Subcutaneous abdominal adipose tissue (tissue), 5 donors: ENCODE measurements at regions not wholly inside any gene's neighbourhood (a gene's known extent, or its start where the extent isn't known, plus 50 kb on each side); places are given as distances from the start of the nearest gene placed in this dataset.
A peak's percentile ranks its signal among the peaks of the same experiment; 100 is the strongest.

Experiments
- H3K27ac ChIP-seq: one replicate; pipeline ENCODE4 v1.7.0; 2013; ENCODE audit warnings: low read depth, mild to moderate bottlenecking, inconsistent platforms, low read length, moderate library complexity
- H3K27me3 ChIP-seq, 5 donors: one replicate each; pipeline ENCODE4 v1.7.0; 2013; ENCODE audit warnings: low read length in 5 of 5, inconsistent platforms in 1 of 5; ENCODE audit not compliant: control insufficient read depth in 5 of 5, insufficient read depth in 4 of 5
- H3K36me3 ChIP-seq, 5 donors: one replicate each; pipeline ENCODE4 v1.7.0; 2013; ENCODE audit warnings: low read length in 5 of 5; ENCODE audit not compliant: control insufficient read depth in 5 of 5, insufficient read depth in 5 of 5
- H3K4me1 ChIP-seq, 5 donors: one replicate each; pipeline ENCODE4 v1.7.0; 2013; ENCODE audit warnings: low read length in 5 of 5, mild to moderate bottlenecking in 3 of 5, moderate library complexity in 1 of 5; ENCODE audit not compliant: control insufficient read depth in 5 of 5, insufficient read depth in 5 of 5
- H3K4me3 ChIP-seq, 5 donors: one replicate each; pipeline ENCODE4 v1.7.0; 2013; ENCODE audit warnings: low read length in 5 of 5, low read depth in 1 of 5
- H3K9ac ChIP-seq, 5 donors: one replicate each; pipeline ENCODE4 v1.7.0; 2013; ENCODE audit warnings: low read length in 5 of 5, mild to moderate bottlenecking in 4 of 5, moderate library complexity in 3 of 5
- H3K9me3 ChIP-seq, 5 donors: one replicate each; pipeline ENCODE4 v1.7.0; 2013; ENCODE audit warnings: low read length in 5 of 5; ENCODE audit not compliant: control insufficient read depth in 5 of 5
- donor health status: healthy.
- donor health status: healthy.
- donor health status: healthy.
- donor health status: healthy.
- donor health status: healthy.

DNA sequence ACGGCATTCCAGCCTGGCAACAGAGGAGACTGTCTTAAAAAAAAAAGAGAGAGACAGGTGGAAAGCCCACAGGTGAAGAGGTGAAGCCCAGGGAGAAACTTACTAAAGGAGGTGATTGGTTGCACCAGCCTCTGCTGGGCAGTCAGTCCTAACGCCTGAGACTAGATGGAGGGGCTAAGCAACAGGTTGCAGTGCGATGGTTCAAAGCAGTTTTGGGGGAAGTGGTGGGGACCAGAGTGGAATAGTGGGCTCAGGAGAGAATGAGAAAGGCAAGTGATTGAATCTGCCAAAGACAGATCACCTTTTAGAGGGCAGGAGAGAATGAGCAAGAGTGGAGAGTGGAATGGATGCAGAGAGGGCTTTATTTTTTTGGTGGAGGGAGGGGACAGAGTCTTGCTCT, 100.0 kb upstream of the KCTD7 start:
- no peaks in the 10 kb centered on the region for H3K27me3 ChIP-seq

DNA sequence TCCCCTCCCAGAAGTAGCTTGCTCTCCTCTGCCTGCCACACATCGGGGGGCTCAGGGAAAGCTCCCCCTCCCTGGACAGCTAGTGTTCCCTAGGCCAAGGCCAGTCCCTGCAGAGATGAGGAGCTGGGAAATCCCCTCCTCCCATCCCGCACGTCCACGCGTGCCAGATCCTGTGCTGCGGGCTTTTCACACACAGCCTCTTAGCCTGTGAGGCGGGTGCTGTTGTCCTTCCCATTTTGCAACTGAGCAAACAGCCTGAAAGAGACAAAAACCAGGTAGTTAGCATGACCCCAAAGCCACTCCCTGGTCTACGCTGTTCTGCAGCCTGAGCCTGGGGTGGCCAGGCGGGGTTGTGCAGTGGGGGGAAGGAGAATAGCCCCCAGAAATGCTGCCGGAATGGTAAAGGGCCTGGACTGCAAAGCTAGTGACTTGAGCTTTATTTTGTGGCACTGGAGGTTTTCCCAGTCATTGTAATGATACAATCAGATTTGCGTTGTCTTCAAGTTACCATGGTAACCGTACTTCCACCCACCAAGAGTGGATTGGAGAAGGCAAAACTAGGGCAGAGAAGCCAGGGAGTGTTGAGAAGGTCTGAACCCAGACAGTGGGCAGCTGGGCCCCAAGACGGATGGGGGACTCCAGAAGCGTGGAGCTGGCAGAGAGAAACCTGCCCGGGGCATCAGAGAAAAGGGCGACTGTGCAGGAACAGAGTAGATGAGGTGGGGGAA, 98.6 kb upstream of the KCTD7 start:
- Histone ChIP-seq H3K27ac (no peak overlapping the region), H3K9me3 (no peaks in the 10 kb centered on the region), H3K4me3 (no peak overlapping the region), H3K9ac (no peak overlapping the region), H3K27me3 (no peaks in the 10 kb centered on the region), H3K4me1 (peaks cover 0 to 12% (median 6%) of the 10 kb centered on the region in 5 donors), H3K36me3 (peaks cover 0 to 31% (median 18%) of the 10 kb centered on the region in 5 donors)

More for the DNA sequence above, 100.0 kb upstream of the KCTD7 start:
- H3K4me1 ChIP-seq: peaks cover 0 to under 1% (median 0%) of the 10 kb centered on the region in 5 donors
- peaks cover 0 to 31% (median 21%) of the 10 kb centered on the region in 5 donors for H3K36me3 ChIP-seq
- no peak overlapping the region for H3K9ac ChIP-seq
- H3K27ac ChIP-seq: no peak overlapping the region
- H3K4me3 ChIP-seq: no peak overlapping the region
- no peaks in the 10 kb centered on the region for H3K9me3 ChIP-seq

DNA sequence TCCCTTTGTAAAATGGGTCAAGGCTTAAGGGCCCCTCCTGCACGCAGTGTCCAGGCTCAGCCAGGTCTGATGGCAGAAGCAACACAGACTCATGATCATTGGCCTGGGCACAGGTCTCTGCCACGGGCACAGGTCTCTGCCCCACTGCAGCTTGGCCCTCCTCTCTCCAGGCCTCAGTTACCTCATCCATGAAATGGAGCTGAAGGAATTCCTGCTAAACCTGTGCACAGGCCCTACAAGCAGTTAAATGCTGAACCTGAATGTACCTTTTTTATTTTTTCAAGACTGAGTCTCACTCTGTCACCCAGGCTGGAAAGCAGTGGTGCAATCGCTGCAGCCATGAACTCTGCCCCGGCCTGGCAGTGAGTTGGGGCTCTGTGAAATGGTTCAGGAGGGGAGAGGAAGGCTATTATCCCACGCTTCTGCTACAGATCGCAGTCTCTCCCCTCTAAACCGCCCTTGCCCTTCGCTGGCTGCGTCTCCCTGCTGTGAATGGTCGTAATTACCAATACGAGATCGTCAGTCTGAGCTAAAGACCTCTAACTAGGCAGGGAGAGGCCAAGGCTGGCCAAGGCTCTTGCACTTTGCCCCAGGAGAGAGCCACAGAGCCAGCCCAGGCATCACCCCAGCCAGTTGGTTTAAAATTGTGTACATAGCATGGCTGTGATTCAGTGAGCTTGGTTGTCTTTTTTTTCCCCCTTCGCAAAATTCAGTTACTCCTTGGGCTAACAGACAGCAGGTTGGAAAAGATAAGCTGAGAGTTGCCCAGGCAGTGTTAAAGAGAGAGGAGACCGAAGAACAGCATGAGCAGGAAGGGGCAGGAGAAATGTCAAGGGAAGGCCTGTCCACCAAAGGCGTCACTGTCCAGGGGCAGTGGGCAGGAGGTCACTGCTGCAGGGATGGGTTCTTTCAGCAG, 93.0 kb upstream of the KCTD7 start:
- peak overlapping the region; percentile 73 for H3K27ac ChIP-seq
- no peaks in the 10 kb centered on the region for H3K27me3 ChIP-seq
- H3K9me3 ChIP-seq: no peaks in the 10 kb centered on the region

DNA sequence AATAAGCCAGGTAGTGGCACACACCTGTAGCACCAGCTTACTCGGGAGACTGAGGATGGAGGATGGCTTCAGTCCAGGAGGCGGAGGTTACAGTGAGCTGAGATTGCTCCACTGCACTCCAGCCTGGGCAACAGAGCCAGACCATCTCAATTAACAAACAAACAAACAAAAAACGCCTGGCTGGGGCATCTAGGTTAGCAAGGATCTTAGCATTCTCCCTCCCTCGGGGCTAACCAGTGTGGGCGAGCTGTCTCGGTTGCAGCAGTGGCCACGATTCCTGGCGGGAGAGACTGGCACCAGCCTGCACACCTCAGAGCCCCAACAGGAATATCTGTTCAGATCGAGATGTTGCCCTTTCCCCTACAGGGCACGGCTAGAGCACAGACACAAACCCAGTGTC, 91.3 kb upstream of the KCTD7 start:
- H3K4me1 ChIP-seq: peaks cover 2 to 46% (median 35%) of the 10 kb centered on the region in 5 donors
- H3K4me3 ChIP-seq: no peak overlapping the region
- H3K9me3 ChIP-seq: no peaks in the 10 kb centered on the region
- H3K27me3 ChIP-seq: no peaks in the 10 kb centered on the region
- peaks cover 0 to 20% (median 9%) of the 10 kb centered on the region in 5 donors for H3K36me3 ChIP-seq
- H3K27ac ChIP-seq: peak overlapping the region; percentile 73
- no peak overlapping the region for H3K9ac ChIP-seq

More for the DNA sequence above, 93.0 kb upstream of the KCTD7 start:
- H3K9ac ChIP-seq: peak overlapping the region in 1 of 5 donors; percentile 61
- peak overlapping the region in 1 of 5 donors; percentile 2 for H3K4me3 ChIP-seq
- H3K36me3 ChIP-seq: peaks cover 0 to 18% (median 4%) of the 10 kb centered on the region in 5 donors
- peaks cover 2 to 46% (median 35%) of the 10 kb centered on the region in 5 donors for H3K4me1 ChIP-seq

DNA sequence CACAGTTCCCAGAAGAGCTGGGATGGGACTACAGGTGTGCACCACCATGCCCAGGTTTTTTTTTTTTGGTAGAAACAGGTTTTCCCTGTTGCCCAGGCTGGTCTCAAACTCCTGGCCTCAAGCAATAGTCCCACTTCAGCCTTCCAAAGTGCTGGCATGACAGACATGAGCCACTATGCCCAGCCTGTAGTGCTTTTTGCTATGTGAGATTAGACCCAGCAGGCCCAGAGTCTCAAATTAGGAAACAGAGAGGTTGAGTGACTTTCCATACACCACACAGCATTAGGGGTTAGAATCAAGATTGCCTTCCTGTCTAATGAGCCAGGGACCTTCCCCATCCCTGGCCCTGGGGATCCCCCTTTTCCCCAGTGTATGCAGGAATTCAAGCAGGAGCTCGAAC, 90.8 kb upstream of the KCTD7 start:
- Histone ChIP-seq H3K9me3 (no peaks in the 10 kb centered on the region), H3K36me3 (peaks cover 0 to 21% (median 13%) of the 10 kb centered on the region in 5 donors), H3K27me3 (no peaks in the 10 kb centered on the region), H3K4me3 (no peak overlapping the region), H3K4me1 (peaks cover 2 to 46% (median 35%) of the 10 kb centered on the region in 5 donors), H3K27ac (peak overlapping the region; percentile 73), H3K9ac (no peak overlapping the region)

DNA sequence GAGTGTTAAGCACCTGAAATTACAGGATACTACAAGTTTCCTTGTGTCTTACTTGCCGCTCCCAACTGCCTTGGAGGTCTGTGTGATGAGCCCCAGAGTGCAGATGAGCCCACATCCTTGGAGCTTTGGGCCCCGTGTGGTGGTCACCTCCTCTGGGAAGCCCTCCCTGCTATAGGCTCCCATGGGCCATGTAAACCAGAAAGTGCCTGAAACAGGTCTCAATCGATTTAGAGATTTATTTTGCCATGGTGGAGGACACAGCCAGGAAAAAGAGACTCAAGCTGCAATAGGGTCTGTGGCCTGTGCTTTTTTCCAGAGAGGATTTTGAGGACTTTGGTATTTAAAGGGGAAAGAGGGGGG, 89.4 kb upstream of the KCTD7 start:
- Histone ChIP-seq H3K27me3 (no peaks in the 10 kb centered on the region), H3K4me3 (no peak overlapping the region), H3K4me1 (peaks cover 2 to 40% (median 30%) of the 10 kb centered on the region in 5 donors), H3K9me3 (no peaks in the 10 kb centered on the region), H3K9ac (no peak overlapping the region), H3K36me3 (peaks cover 0 to 34% (median 17%) of the 10 kb centered on the region in 5 donors), H3K27ac (no peak overlapping the region)

DNA sequence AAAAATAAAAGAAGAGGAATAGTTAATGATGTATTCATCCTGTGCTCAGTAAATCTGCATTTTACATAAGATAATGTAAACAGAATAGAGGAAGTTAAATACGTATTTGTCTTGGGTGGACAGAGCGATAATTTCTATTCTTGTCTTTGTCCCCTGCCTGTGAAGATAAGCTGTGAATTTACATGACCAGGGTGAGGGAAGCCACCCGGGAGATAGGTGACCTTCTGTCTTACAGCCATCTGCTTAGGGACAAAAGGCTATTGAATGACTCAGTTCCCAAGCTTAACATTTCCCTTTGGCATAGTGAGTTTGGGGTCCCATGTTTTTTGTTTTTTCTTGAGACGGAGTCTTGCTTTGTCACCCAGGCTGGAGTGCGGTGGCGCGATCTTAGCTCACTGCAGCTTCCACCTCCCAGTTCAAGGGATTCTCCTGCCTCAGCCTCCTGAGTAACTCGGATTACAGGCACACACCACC, 88.7 kb upstream of the KCTD7 start:
- H3K36me3 ChIP-seq: peaks cover 0 to 40% (median 22%) of the 10 kb centered on the region in 5 donors
- H3K27me3 ChIP-seq: no peaks in the 10 kb centered on the region
- H3K4me1 ChIP-seq: peaks cover 2 to 35% (median 28%) of the 10 kb centered on the region in 5 donors
- H3K9ac ChIP-seq: no peak overlapping the region
- no peaks in the 10 kb centered on the region for H3K9me3 ChIP-seq
- H3K4me3 ChIP-seq: no peak overlapping the region
- no peak overlapping the region for H3K27ac ChIP-seq

DNA sequence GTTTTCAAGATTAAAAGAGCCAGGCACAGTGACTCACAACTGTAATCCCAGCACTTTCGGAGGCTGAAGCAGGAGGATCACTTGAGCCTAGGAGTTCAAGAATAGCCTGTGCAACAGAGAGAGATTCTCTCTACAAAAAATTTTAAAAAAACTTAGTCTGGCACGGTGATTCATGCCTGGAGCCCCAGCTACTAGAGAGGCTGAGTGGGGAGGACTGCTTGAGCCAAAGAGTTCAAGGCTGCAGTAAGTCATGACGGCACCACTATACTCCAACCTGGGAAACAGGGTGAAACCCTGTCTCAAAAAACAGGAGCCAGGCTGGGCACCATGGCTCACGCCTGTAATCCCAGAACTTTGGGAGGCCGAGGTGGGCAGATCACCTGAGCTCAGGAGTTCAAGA, 86.6 kb upstream of the KCTD7 start:
- H3K27me3 ChIP-seq: no peaks in the 10 kb centered on the region
- no peak overlapping the region for H3K27ac ChIP-seq
- no peak overlapping the region for H3K9ac ChIP-seq
- no peak overlapping the region for H3K4me3 ChIP-seq
- H3K9me3 ChIP-seq: no peaks in the 10 kb centered on the region
- peaks cover 0 to 47% (median 29%) of the 10 kb centered on the region in 5 donors for H3K36me3 ChIP-seq
- peaks cover 0 to 15% (median 9%) of the 10 kb centered on the region in 5 donors for H3K4me1 ChIP-seq

DNA sequence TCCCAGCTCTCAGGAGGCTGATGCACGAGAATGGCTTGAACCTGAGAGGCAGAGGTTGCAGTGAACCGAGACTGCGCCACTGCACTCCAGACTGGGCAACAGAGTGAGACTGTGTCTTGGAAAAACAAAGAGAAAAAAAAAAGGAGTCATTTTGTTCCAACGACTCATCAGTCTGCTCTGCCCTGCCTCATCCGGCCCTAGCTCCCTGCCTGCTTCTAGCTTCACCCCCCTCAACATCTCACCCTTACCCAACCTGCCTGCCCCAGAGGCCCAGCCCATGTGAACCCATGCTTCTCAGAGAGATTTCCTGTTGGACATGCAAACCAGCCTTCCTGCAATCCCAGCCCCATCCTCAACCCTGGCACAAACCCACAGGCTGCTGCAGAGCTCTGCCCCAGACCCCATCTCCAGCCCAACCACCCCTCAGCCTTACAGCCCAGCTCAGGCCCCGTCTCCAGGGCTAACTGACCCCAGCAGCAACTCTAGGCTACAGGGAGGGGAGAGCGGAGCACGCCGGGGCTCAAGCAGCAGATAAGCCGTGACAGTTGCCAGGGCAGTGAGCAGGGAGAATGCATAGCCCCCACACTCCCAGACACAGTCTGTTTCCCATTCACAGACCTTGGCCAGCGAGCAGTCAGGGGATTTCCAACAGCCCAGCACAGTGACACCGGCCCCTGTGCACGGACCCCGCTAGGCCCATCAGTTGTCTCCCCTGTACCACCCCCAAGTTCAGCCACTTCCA, 86.0 kb upstream of the KCTD7 start:
- H3K9ac ChIP-seq: no peak overlapping the region
- H3K27me3 ChIP-seq: no peaks in the 10 kb centered on the region
- H3K4me1 ChIP-seq: peaks cover 0 to 9% (median 3%) of the 10 kb centered on the region in 5 donors
- H3K4me3 ChIP-seq: no peak overlapping the region
- no peaks in the 10 kb centered on the region for H3K9me3 ChIP-seq
- no peak overlapping the region for H3K27ac ChIP-seq
- peaks cover 0 to 50% (median 32%) of the 10 kb centered on the region in 5 donors for H3K36me3 ChIP-seq
